Ovary (tissue), 7 donors: ENCODE measurements at regions not wholly inside any gene's neighbourhood (a gene's known extent, or its start where the extent isn't known, plus 50 kb on each side); places are given as distances from the start of the nearest gene placed in this dataset.

ENCODE experiments used
- DNase-seq, 5 donors: peaks; one replicate each; pipeline ENCODE4 v3.0.0-alpha.2; 2019 to 2020
- H3K27ac ChIP-seq, 2 donors: fragments of 200-600 bp; one replicate each; pipeline versions ENCODE4 v1.5.1 to v1.8.0; 2019 to 2022
- H3K27me3 ChIP-seq: fragments of 200-600 bp; one replicate; pipeline ENCODE4 v1.8.0; 2022
- H3K36me3 ChIP-seq: fragments of 200-600 bp; sonication (generic); one replicate; pipeline ENCODE4 v1.5.1; 2019
- H3K4me1 ChIP-seq: one replicate; pipeline ENCODE4 v1.8.1; 2013; ENCODE audit warnings: mild to moderate bottlenecking, moderate library complexity; ENCODE audit not compliant: insufficient read depth
- H3K4me3 ChIP-seq: fragments of 200-600 bp; sonication (generic); one replicate; pipeline ENCODE4 v1.5.1; 2017
- H3K9me3 ChIP-seq, 2 donors: fragments of 200-600 bp in 1 of 2; sonication (generic) in 1 of 2; one replicate each; pipeline versions ENCODE4 v1.5.1 to v1.8.1; 2013 to 2019; ENCODE audit warnings: mild to moderate bottlenecking in 1 of 2, moderate library complexity in 1 of 2
- EP300 ChIP-seq: sonication (generic); formaldehyde crosslinking; IDR thresholded peaks from one replicate; pipeline ENCODE4 v1.6.1; 2017; ENCODE audit warnings: antibody characterized with exemption
- POLR2A ChIP-seq: fragments of 450-650 bp; IDR thresholded peaks from one replicate; pipeline ENCODE4 v1.6.1; 2017; ENCODE audit warnings: antibody characterized with exemption, mild to moderate bottlenecking, moderate library complexity
- WGBS, 3 donors: extraction: QIAGEN DNeasy Blood & Tissue Kit in 1 of 3; methylation state at CpG; one replicate each; pipeline versions ENCODE4 v1.1.5 to v1.1.7; 2013 to 2017; 5-methylcytosine and 5-hydroxymethylcytosine counted together
- intact Hi-C, 4 donors: fragments of 100-400 bp; cut with DNase I; formaldehyde crosslinking; loops; one replicate each; pipeline versions ENCODE4 v1.11.0 to v1.15.1; 2022 to 2023
- TF ChIP-seq, protein P1 (sequence below), 3 donors: fragments of 450-650 bp in 2 of 3; fragments of 200-600 bp in 1 of 3; IDR thresholded peaks; one replicate each; pipeline versions ENCODE4 v1.5.1 to v1.8.0; 2016 to 2022; ENCODE audit warnings: antibody characterized with exemption in 3 of 3, mild to moderate bottlenecking in 1 of 3
- donor health status: DM: no; HTN: no; CAD: no; lungs with moderate emphysema.
- donor health status: DM: no; HTN: no; CAD: no.
- donor health status: Bipolar disorder and iron deficiency.
- donor health status: DM: no; HTN: no; CAD: no.
- donor health status: DM: yes; HTN: yes; CAD: no.

DNA sequence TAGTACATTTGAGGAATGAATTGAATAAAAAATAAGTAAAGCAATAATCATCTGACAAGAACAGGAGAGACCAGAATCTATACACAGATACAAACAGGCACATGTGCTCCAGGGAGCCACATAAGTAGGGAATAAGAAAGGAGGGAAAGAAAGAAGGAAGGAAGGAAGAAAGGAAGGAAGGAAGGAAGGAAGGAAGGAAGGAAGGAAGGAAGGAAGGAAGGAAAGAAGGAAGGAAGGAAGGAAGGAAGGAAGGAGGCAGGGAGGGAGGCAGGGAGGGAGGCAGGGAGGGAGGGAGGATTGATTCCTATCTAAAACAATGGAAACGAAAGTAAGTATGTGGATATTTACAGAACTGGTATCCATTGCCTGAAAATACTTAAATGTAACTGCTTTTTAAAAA is 475.8 kb downstream of the NLGN4X start:
- TF ChIP-seq, protein P1, sequence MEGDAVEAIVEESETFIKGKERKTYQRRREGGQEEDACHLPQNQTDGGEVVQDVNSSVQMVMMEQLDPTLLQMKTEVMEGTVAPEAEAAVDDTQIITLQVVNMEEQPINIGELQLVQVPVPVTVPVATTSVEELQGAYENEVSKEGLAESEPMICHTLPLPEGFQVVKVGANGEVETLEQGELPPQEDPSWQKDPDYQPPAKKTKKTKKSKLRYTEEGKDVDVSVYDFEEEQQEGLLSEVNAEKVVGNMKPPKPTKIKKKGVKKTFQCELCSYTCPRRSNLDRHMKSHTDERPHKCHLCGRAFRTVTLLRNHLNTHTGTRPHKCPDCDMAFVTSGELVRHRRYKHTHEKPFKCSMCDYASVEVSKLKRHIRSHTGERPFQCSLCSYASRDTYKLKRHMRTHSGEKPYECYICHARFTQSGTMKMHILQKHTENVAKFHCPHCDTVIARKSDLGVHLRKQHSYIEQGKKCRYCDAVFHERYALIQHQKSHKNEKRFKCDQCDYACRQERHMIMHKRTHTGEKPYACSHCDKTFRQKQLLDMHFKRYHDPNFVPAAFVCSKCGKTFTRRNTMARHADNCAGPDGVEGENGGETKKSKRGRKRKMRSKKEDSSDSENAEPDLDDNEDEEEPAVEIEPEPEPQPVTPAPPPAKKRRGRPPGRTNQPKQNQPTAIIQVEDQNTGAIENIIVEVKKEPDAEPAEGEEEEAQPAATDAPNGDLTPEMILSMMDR (IDR thresholded peaks at IDR 0.05), result no peak
- TF ChIP-seq EP300 (no peak), POLR2A (no peak)
- intact Hi-C loops, result no loop called here
- H3K36me3 ChIP-seq, result no peaks in the 10 kb centered on the region
- H3K4me3 ChIP-seq, result no peak overlapping the region
- no peak overlapping the region for H3K27ac ChIP-seq
- H3K4me1 ChIP-seq, result no peaks in the 10 kb centered on the region
- DNase-seq, result no peak
- H3K27me3 ChIP-seq, result no peaks in the 10 kb centered on the region
- 67 to 75% (median 74%) methylated on average over 1 of the region's 1 CpG for WGBS, 3 donors
- H3K9me3 ChIP-seq, result no peaks in the 10 kb centered on the region

DNA sequence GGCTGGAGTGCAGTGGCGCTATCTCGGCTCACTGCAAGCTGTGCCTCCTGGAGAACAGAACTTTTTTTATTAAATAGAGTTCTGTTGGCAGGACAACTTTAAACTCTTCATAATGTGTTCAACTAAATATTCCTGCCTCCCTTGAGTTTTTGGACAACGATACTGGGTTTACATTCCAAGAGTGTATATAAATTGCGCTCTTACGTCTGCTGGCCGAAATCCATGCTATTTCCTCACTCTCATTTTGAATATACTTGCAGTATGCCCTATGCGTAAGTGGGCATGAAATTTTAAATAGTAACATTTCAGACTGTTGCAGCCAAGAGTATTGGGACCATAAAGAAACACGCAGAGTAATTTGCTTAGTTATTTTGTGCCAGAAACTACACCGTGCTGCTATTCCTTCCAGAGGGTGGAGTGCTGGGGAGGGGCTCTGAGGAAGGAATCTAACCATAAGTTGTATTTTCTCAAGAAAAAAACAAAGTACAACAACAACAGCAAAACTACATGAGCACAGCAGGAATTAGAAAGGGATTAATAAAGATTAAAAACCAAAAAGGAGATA is 480.0 kb downstream of the NLGN4X start:
- 51 to 69% (median 53%) methylated on average over 9 of the region's 9 CpGs for WGBS, 3 donors
- no peaks in the 10 kb centered on the region for H3K27me3 ChIP-seq
- TF ChIP-seq, protein P1 (IDR thresholded peaks at IDR 0.05), result no peak
- no peak for TF ChIP-seq POLR2A
- no peak for TF ChIP-seq EP300

DNA sequence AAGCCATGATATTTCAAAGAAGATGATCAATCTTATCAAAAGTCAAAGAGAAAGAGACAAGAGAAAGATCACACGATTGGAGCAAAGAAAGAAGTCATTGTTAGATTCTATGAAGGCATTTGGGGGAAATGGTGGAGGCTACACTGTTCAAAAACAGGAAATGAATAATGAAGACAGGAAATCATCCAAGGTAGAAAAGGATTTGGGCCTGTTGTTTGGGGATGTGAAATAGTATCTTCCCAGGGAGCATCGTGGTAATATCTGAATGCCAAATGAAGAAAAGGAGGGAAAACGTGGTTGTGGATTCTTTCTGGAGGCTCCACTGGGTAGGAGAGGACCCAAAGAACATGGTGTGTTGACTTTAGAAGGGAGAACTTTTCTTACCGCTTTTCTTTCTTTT is 482.4 kb downstream of the NLGN4X start:
- TF ChIP-seq POLR2A (no peak), EP300 (no peak)
- TF ChIP-seq, protein P1 (IDR thresholded peaks at IDR 0.05), result no peak
- H3K36me3 ChIP-seq, result no peaks in the 10 kb centered on the region
- no peaks in the 10 kb centered on the region for H3K9me3 ChIP-seq
- no peaks in the 10 kb centered on the region for H3K4me1 ChIP-seq
- H3K27me3 ChIP-seq, result no peaks in the 10 kb centered on the region
- H3K4me3 ChIP-seq, result no peak overlapping the region
- intact Hi-C loops, result no loop called here
- no peak overlapping the region for H3K27ac ChIP-seq
- WGBS, 3 donors, result 68 to 78% (median 73%) methylated on average over 4 of the region's 4 CpGs
- no peak for DNase-seq

More for the DNA sequence above, 480.0 kb downstream of the NLGN4X start:
- no peak for DNase-seq
- Histone ChIP-seq H3K4me1 (no peaks in the 10 kb centered on the region), H3K4me3 (no peak overlapping the region), H3K9me3 (no peaks in the 10 kb centered on the region), H3K27ac (no peak overlapping the region), H3K36me3 (no peaks in the 10 kb centered on the region)
- intact Hi-C loops, result no loop called here

DNA sequence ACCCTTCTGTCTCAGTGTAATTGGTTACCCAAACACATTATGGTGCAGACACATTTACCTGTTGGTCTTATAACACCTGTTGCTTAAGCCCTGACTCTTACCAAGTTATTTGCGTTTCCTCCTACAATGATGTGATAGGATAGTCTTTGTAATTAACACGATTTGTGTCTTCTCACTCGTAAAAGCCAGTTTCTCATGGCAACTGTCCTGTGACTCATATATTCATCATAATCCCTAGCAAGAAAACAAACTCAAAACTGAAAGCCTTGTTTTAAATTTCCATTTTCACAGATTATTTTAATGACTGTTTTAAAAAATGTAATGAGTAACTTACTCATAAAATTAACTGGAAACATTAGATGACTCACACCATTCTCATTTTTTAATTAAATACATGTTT is 495.2 kb downstream of the NLGN4X start:
- DNase-seq, result no peak
- intact Hi-C loops, result no loop called here
- no peak overlapping the region for H3K27ac ChIP-seq
- H3K27me3 ChIP-seq, result no peaks in the 10 kb centered on the region
- 48 to 78% (median 52%) methylated on average over 3 of the region's 3 CpGs for WGBS, 3 donors
- no peaks in the 10 kb centered on the region for H3K36me3 ChIP-seq
- TF ChIP-seq EP300 (no peak), POLR2A (no peak)
- TF ChIP-seq, protein P1 (IDR thresholded peaks at IDR 0.05), result no peak
- H3K4me1 ChIP-seq, result no peaks in the 10 kb centered on the region
- no peak overlapping the region for H3K4me3 ChIP-seq
- H3K9me3 ChIP-seq, result no peaks in the 10 kb centered on the region
